SU-DHL-6 (cell line): ENCODE measurements at regions not wholly inside any gene's neighbourhood (a gene's known extent, or its start where the extent isn't known, plus 50 kb on each side); places are given as distances from the start of the nearest gene placed in this dataset.

ENCODE experiments used
- H2AFZ ChIP-seq: fragments of 200-600 bp; sonication (generic); 2 replicates; pipeline ENCODE4 v1.6.1; 2014; ENCODE audit warnings: low read depth, mild to moderate bottlenecking, moderate library complexity, mixed read lengths, antibody characterized with exemption, low read length; ENCODE audit not compliant: severe bottlenecking
- H3F3A ChIP-seq: fragments of 200-600 bp; shearing (Covaris generic); 2 replicates; pipeline ENCODE4 v1.6.0; 2016; ENCODE audit warnings: antibody characterized with exemption, mild to moderate bottlenecking; ENCODE audit not compliant: insufficient read depth
- H3K27ac ChIP-seq: fragments of 200-600 bp; sonication (generic); 2 replicates; pipeline ENCODE4 v1.5.1; 2016; ENCODE audit warnings: low read depth, mild to moderate bottlenecking, low read length, moderate library complexity, mixed read lengths
- H3K27me3 ChIP-seq: fragments of 200-600 bp; sonication (generic), shearing (Covaris generic); 2 replicates; pipeline ENCODE4 v1.6.0; 2014; ENCODE audit warnings: mild to moderate bottlenecking, low read length
- H3K36me3 ChIP-seq: fragments of 200-600 bp; sonication (generic); 2 replicates; pipeline ENCODE4 v1.6.1; 2014; ENCODE audit warnings: mild to moderate bottlenecking, low read length, mixed read lengths
- H3K4me2 ChIP-seq: fragments of 300-600, 200-600 bp; shearing (Covaris generic), sonication (generic); 2 replicates; pipeline ENCODE4 v1.6.0; 2014; ENCODE audit warnings: low read length, low read depth, mild to moderate bottlenecking; ENCODE audit not compliant: poor library complexity, severe bottlenecking
- H3K4me3 ChIP-seq: fragments of 200-600 bp; sonication (generic); 2 replicates; pipeline ENCODE4 v1.5.1; 2014; ENCODE audit warnings: antibody characterized with exemption, low read length, mild to moderate bottlenecking, mixed read lengths; ENCODE audit not compliant: insufficient read depth, poor library complexity, severe bottlenecking
- H3K79me2 ChIP-seq: fragments of 200-600 bp; sonication (generic); 2 replicates; pipeline ENCODE4 v1.6.1; 2014; ENCODE audit warnings: mild to moderate bottlenecking, low read length, moderate library complexity; ENCODE audit not compliant: insufficient read depth
- H3K9ac ChIP-seq: fragments of 200-600 bp; sonication (generic); 2 replicates; pipeline ENCODE4 v1.7.0; 2014; ENCODE audit warnings: mild to moderate bottlenecking, low read length
- H3K9me2 ChIP-seq: fragments of 200-600 bp; sonication (generic); replicated peaks from 2 replicates; pipeline ENCODE4 v1.6.1; 2014; ENCODE audit warnings: low read length; ENCODE audit not compliant: insufficient read depth
- H3K9me3 ChIP-seq: fragments of 200-600 bp; sonication (generic); 2 replicates; pipeline ENCODE4 v1.6.1; 2014; ENCODE audit warnings: low read length, mixed read lengths; ENCODE audit not compliant: insufficient read depth
- H4K20me1 ChIP-seq: fragments of 200-600 bp; sonication (generic); 2 replicates; pipeline ENCODE4 v1.6.1; 2014; ENCODE audit warnings: low read depth, mild to moderate bottlenecking, antibody characterized with exemption, low read length, moderate library complexity, mixed read lengths
- CTCF ChIP-seq: fragments of 200-600 bp; sonication (generic); IDR thresholded peaks from one replicate; pipeline ENCODE4 v1.5.1; 2017; ENCODE audit warnings: antibody characterized with exemption, mild to moderate bottlenecking, low read length, moderate library complexity; ENCODE audit not compliant: insufficient read depth, poor library complexity, severe bottlenecking
- EZH2phosphoT487 ChIP-seq: fragments of 200-600 bp; sonication (generic), shearing (Covaris generic); conservative IDR thresholded peaks from 2 replicates; pipeline ENCODE4 v1.6.1; 2018; ENCODE audit warnings: mild to moderate bottlenecking, antibody characterized with exemption, low read length, moderate library complexity, mixed read lengths

- H4K20me1 ChIP-seq = no peaks in the 10 kb centered on the region
- no peak overlapping the region for H3K4me3 ChIP-seq
- no peaks in the 10 kb centered on the region for H3K79me2 ChIP-seq
- H3K9me3 ChIP-seq = no peaks in the 10 kb centered on the region
- no peak overlapping the region for H3K27ac ChIP-seq
- no peaks in the 10 kb centered on the region for H3K27me3 ChIP-seq
- H2AFZ ChIP-seq = no peak overlapping the region
- no peaks in the 10 kb centered on the region for H3K9me2 ChIP-seq
- no peak overlapping the region for H3K9ac ChIP-seq
- no peaks in the 10 kb centered on the region for H3K36me3 ChIP-seq
- TF ChIP-seq EZH2phosphoT487 = no peak
- TF ChIP-seq CTCF = no peak
- H3F3A ChIP-seq = no peaks in the 10 kb centered on the region
- H3K4me2 ChIP-seq = no peak overlapping the region
Measured at GRCh38 chr4:44869222-44869882, 143.0 kb upstream of the GNPDA2 start.

- H3K9me2 ChIP-seq = no peaks in the 10 kb centered on the region
- H3K4me2 ChIP-seq = no peak overlapping the region
- no peak overlapping the region for H3K27ac ChIP-seq
- no peak overlapping the region for H3K9ac ChIP-seq
- no peaks in the 10 kb centered on the region for H3K9me3 ChIP-seq
- no peaks in the 10 kb centered on the region for H4K20me1 ChIP-seq
- no peak for TF ChIP-seq CTCF
- TF ChIP-seq EZH2phosphoT487 = no peak
- no peak overlapping the region for H3K4me3 ChIP-seq
- no peaks in the 10 kb centered on the region for H3F3A ChIP-seq
- no peaks in the 10 kb centered on the region for H3K79me2 ChIP-seq
- no peak overlapping the region for H2AFZ ChIP-seq
- no peaks in the 10 kb centered on the region for H3K27me3 ChIP-seq
- H3K36me3 ChIP-seq = no peaks in the 10 kb centered on the region
Measured at GRCh38 chr4:44861756-44862155, 135.4 kb upstream of the GNPDA2 start.

- H4K20me1 ChIP-seq = no peaks in the 10 kb centered on the region
- no peak overlapping the region for H2AFZ ChIP-seq
- no peaks in the 10 kb centered on the region for H3K9me3 ChIP-seq
- no peaks in the 10 kb centered on the region for H3F3A ChIP-seq
- H3K9me2 ChIP-seq = no peaks in the 10 kb centered on the region
- H3K9ac ChIP-seq = no peak overlapping the region
- no peak overlapping the region for H3K4me3 ChIP-seq
- H3K4me2 ChIP-seq = no peak overlapping the region
- H3K27me3 ChIP-seq = no peaks in the 10 kb centered on the region
- TF ChIP-seq EZH2phosphoT487 = no peak
- TF ChIP-seq CTCF = no peak
- H3K79me2 ChIP-seq = no peaks in the 10 kb centered on the region
- H3K36me3 ChIP-seq = no peaks in the 10 kb centered on the region
- no peak overlapping the region for H3K27ac ChIP-seq
Measured at GRCh38 chr4:44859477-44859876, 133.1 kb upstream of the GNPDA2 start.
